ENCODE measurements at regions not wholly inside any gene's neighbourhood (a gene's known extent, or its start where the extent isn't known, plus 50 kb on each side); places are given as distances from the start of the nearest gene placed in this dataset.

DNA sequence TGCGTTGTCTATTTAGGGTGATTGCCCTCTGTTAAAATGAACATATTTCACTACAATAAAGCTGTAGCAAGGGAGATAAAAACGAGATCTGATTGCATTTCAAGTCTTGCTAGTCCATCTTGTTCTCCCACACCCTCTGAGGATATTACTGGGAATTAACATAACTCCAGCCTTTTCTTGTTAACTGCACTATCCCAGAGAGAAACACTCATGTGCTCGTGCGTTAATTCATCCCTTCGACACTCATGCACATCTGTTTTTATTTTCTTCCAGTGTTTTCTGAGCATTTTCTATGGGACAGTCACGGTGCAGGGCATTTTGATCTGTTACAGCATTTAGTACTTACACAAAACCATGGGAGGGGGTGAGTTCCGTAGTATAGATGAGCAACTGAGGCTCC lies 202.1 kb downstream of the CYLD start:
- H2BK12ac ChIP-seq (ENCODE audit: low read depth, low read length) = no peak overlapping the region
- H2BK15ac ChIP-seq (ENCODE audit: low read length) = no peak overlapping the region
- H2AK5ac ChIP-seq (ENCODE audit: low read depth, low read length) = no peak overlapping the region
- no peak for TF ChIP-seq CBX8 (IDR thresholded peaks at IDR 0.05; ENCODE audit: borderline replicate concordance, low read depth, low read length)
- TF ChIP-seq, protein P1, sequence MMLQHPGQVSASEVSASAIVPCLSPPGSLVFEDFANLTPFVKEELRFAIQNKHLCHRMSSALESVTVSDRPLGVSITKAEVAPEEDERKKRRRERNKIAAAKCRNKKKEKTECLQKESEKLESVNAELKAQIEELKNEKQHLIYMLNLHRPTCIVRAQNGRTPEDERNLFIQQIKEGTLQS (IDR thresholded peaks at IDR 0.05; ENCODE audit: insufficient read depth, low read depth, low read length) = no peak
- no peak for TF ChIP-seq CHD2 (IDR thresholded peaks at IDR 0.05; ENCODE audit: low read length)
- no peak for TF ChIP-seq SUZ12 (IDR thresholded peaks at IDR 0.05; ENCODE audit: low read length)
- TF ChIP-seq POLR2AphosphoS5 (IDR thresholded peaks at IDR 0.05; ENCODE audit: low read depth, low read length) = no peak
- TF ChIP-seq SP4 (IDR thresholded peaks at IDR 0.05; ENCODE audit: low read length) = no peak
- TF ChIP-seq, protein P2, sequence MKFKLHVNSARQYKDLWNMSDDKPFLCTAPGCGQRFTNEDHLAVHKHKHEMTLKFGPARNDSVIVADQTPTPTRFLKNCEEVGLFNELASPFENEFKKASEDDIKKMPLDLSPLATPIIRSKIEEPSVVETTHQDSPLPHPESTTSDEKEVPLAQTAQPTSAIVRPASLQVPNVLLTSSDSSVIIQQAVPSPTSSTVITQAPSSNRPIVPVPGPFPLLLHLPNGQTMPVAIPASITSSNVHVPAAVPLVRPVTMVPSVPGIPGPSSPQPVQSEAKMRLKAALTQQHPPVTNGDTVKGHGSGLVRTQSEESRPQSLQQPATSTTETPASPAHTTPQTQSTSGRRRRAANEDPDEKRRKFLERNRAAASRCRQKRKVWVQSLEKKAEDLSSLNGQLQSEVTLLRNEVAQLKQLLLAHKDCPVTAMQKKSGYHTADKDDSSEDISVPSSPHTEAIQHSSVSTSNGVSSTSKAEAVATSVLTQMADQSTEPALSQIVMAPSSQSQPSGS (IDR thresholded peaks at IDR 0.05; ENCODE audit: low read length) = no peak
- no peak overlapping the region for H3K23ac ChIP-seq (ENCODE audit: insufficient read length)
- no peaks in the 10 kb centered on the region for H3K9me3 ChIP-seq (ENCODE audit: insufficient read depth in 2 of 2, low read depth in 1 of 2, low read length in 1 of 2)
- no peak overlapping the region for H3K4me3 ChIP-seq (ENCODE audit: extremely low read depth in 1 of 4, insufficient read depth in 2 of 4, low read depth in 3 of 4, low read length in 4 of 4)
- no peak overlapping the region for H3K14ac ChIP-seq (ENCODE audit: insufficient read length)
- no peak overlapping the region for H3K56ac ChIP-seq (replicated peaks; ENCODE audit: insufficient read length, low read depth, low read length)
- H4K5ac ChIP-seq (ENCODE audit: insufficient read length, low read depth, low read length) = no peak overlapping the region
- 85% methylated on average over 7 of the region's 7 CpGs; no CpG with 5 or more reads in 1 of the 2 experiments for WGBS, 2 experiments (ENCODE audit: extremely low coverage in 1 of 2, insufficient coverage in 1 of 2, insufficient read length in 1 of 2, insufficient replicate concordance in 2 of 2, low coverage in 1 of 2, low lambda C conversion rate in 2 of 2, missing lambda C conversion rate in 1 of 2)
- H3K79me1 ChIP-seq (ENCODE audit: low read depth, low read length) = no peaks in the 10 kb centered on the region
- H4K20me1 ChIP-seq (replicated peaks in 1 of 2; ENCODE audit: control insufficient read depth in 1 of 2, insufficient read depth in 2 of 2, low read length in 2 of 2) = no peaks in the 10 kb centered on the region
- H3K4me1 ChIP-seq (replicated peaks in 1 of 4; ENCODE audit: control insufficient read depth in 3 of 4, insufficient read depth in 4 of 4, low read length in 3 of 4) = no peaks in the 10 kb centered on the region
- no peak overlapping the region for H3K9ac ChIP-seq (replicated peaks in 1 of 4; ENCODE audit: extremely low read depth in 1 of 4, low read depth in 3 of 4, low read length in 3 of 4)
- CTCF ChIA-PET (ENCODE audit: partially characterized antibody) = interaction anchor here (1.6 kb wide), 1 partner anchor 108 kb away, joined by 3 read pairs; no protein-coding TSS in a partner anchor
- no peak overlapping the region for H3K4ac ChIP-seq (replicated peaks; ENCODE audit: insufficient read length, low read depth, low read length)
- POLR2A ChIA-PET (ENCODE audit: partially characterized antibody) = no interaction called here
- FAIRE-seq (no peak), DNase-seq (ENCODE audit: low read depth in 1 of 2, low spot score in 2 of 2) (no peak)
- no peaks in the 10 kb centered on the region for H3K79me2 ChIP-seq (ENCODE audit: control insufficient read depth in 1 of 2, insufficient read depth in 2 of 2, low read length in 2 of 2)
- no peak overlapping the region for H4K8ac ChIP-seq (ENCODE audit: extremely low read depth, insufficient read depth, low read length)
- H2AFZ ChIP-seq (ENCODE audit: low read length) = no peak overlapping the region
- H2BK120ac ChIP-seq (replicated peaks; ENCODE audit: low read depth, low read length) = no peak overlapping the region
- H3K23me2 ChIP-seq (ENCODE audit: low read depth, low read length) = no peaks in the 10 kb centered on the region
- no peaks in the 10 kb centered on the region for H3K27me3 ChIP-seq (replicated peaks in 1 of 4; ENCODE audit: control insufficient read depth in 3 of 4, extremely low read depth in 1 of 4, insufficient read depth in 3 of 4, low read length in 3 of 4)
- H2BK20ac ChIP-seq (ENCODE audit: low read length) = no peak overlapping the region
- no peak overlapping the region for H2BK5ac ChIP-seq (ENCODE audit: low read depth, low read length)
- H4K91ac ChIP-seq (replicated peaks; ENCODE audit: insufficient read length, low read length) = no peak overlapping the region
- no peak overlapping the region for H3K4me2 ChIP-seq (ENCODE audit: insufficient read depth in 1 of 2, low read depth in 2 of 2, low read length in 2 of 2)
- no peaks in the 10 kb centered on the region for H3K36me3 ChIP-seq (ENCODE audit: control insufficient read depth in 2 of 4, insufficient read depth in 4 of 4, low read length in 3 of 4)
- no peak overlapping the region for H3K27ac ChIP-seq (ENCODE audit: low read depth, low read length)
- no peak overlapping the region for H3K18ac ChIP-seq (ENCODE audit: extremely low read depth, low read length)
